WTC11 (cell line): ENCODE measurements at regions not wholly inside any gene's neighbourhood (a gene's known extent, or its start where the extent isn't known, plus 50 kb on each side); places are given as distances from the start of the nearest gene placed in this dataset.

Experiments
- ATAC-seq: fragments of 200-7000 bp; cut with Tn5 transposase; 2 replicates; pipeline ENCODE4 v1.10.0; 2021; ENCODE audit warnings: mild to moderate bottlenecking, moderate library complexity
- CTCF ChIA-PET: fragments of 300-600 bp; sonication (Branson Sonifier 250); formaldehyde crosslinking; loops from one replicate; lab custom pipeline; 2021; ENCODE audit warnings: antibody characterized with exemption; lab: Charles Lee
- POLR2A ChIA-PET: fragments of 350-600 bp; sonication (Branson Sonifier 250); formaldehyde crosslinking; loops from one replicate; lab custom pipeline; 2021; ENCODE audit warnings: antibody characterized with exemption; lab: Charles Lee
- DNase-seq: peaks from one replicate; pipeline ENCODE4 v3.0.0; 2021; ENCODE audit warnings: low spot score
- H3K27ac Mint-ChIP-seq: 2 replicates; pipeline ENCODE4 v1.8.0; 2021; ENCODE audit warnings: mixed read lengths
- H3K27me3 Mint-ChIP-seq: 2 replicates; pipeline ENCODE4 v1.8.0; 2021; ENCODE audit warnings: low read depth, mild to moderate bottlenecking, moderate library complexity, mixed read lengths
- H3K36me3 Mint-ChIP-seq: 2 replicates; pipeline ENCODE4 v1.8.0; 2021; ENCODE audit warnings: mixed read lengths
- H3K4me1 Mint-ChIP-seq: 2 replicates; pipeline ENCODE4 v1.8.0; 2022; ENCODE audit warnings: mixed read lengths
- H3K4me3 Mint-ChIP-seq: 2 replicates; pipeline ENCODE4 v1.8.0; 2021; ENCODE audit warnings: mild to moderate bottlenecking, moderate library complexity, mixed read lengths
- H3K9me3 Mint-ChIP-seq: 2 replicates; pipeline ENCODE4 v1.8.0; 2021; ENCODE audit warnings: mixed read lengths
- AR ChIP-seq: fragments of 250-450 bp; sonication (Bioruptor Pico); IDR thresholded peaks from 2 replicates; pipeline ENCODE4 v1.9.0; 2021; ENCODE audit warnings: mild to moderate bottlenecking
- ATF6 ChIP-seq: sonication (generic); formaldehyde crosslinking; IDR thresholded peaks from 2 replicates; pipeline ENCODE4 v1.8.1; 2023; ENCODE audit warnings: mild to moderate bottlenecking, missing genetic modification reagents
- CREM ChIP-seq: sonication (generic); formaldehyde crosslinking; IDR thresholded peaks from 2 replicates; pipeline ENCODE4 v1.8.1; 2022; ENCODE audit warnings: mild to moderate bottlenecking, missing genetic modification reagents, moderate library complexity
- E2F1 ChIP-seq: sonication (generic); formaldehyde crosslinking; IDR thresholded peaks from 2 replicates; pipeline ENCODE4 v1.8.0; 2022; ENCODE audit warnings: mild to moderate bottlenecking, missing genetic modification reagents
- FOXJ3 ChIP-seq: sonication (generic); formaldehyde crosslinking; IDR thresholded peaks from 2 replicates; pipeline ENCODE4 v1.9.0; 2021; ENCODE audit warnings: missing genetic modification reagents, mild to moderate bottlenecking, borderline replicate concordance
- GABPB1 ChIP-seq: sonication (generic); formaldehyde crosslinking; IDR thresholded peaks from 2 replicates; pipeline ENCODE4 v1.8.1; 2023; ENCODE audit warnings: mild to moderate bottlenecking, missing genetic modification reagents
- GRHL2 ChIP-seq: fragments of 250-450 bp; sonication (Bioruptor Pico); IDR thresholded peaks from 2 replicates; pipeline ENCODE4 v1.8.0; 2022; ENCODE audit warnings: mild to moderate bottlenecking, moderate library complexity; ENCODE audit not compliant: insufficient replicate concordance, severe bottlenecking
- IRF2 ChIP-seq: sonication (generic); formaldehyde crosslinking; IDR thresholded peaks from 2 replicates; pipeline ENCODE4 v1.8.0; 2022; ENCODE audit warnings: low read depth, missing genetic modification reagents, borderline replicate concordance
- JUN ChIP-seq: sonication (generic); formaldehyde crosslinking; IDR thresholded peaks from 2 replicates; pipeline ENCODE4 v1.8.0; 2023; ENCODE audit warnings: mild to moderate bottlenecking, missing genetic modification reagents
- MLX ChIP-seq: sonication (generic); formaldehyde crosslinking; IDR thresholded peaks from 2 replicates; pipeline ENCODE4 v1.8.1; 2023; ENCODE audit warnings: mild to moderate bottlenecking, missing genetic modification reagents, moderate library complexity
- NFATC4 ChIP-seq: fragments of 250-450 bp; sonication (Bioruptor Pico); IDR thresholded peaks from 2 replicates; pipeline ENCODE4 v1.9.0; 2021; ENCODE audit warnings: mild to moderate bottlenecking
- RORB ChIP-seq: fragments of 250-450 bp; sonication (Bioruptor Pico); IDR thresholded peaks from 2 replicates; pipeline ENCODE4 v1.9.0; 2021; ENCODE audit warnings: mild to moderate bottlenecking
- SP1 ChIP-seq: sonication (generic); formaldehyde crosslinking; conservative IDR thresholded peaks from 2 replicates; pipeline ENCODE4 v1.8.1; 2022; ENCODE audit warnings: missing genetic modification reagents
- ZMAT4 ChIP-seq: fragments of 250-450 bp; sonication (Bioruptor Pico); IDR thresholded peaks from 2 replicates; pipeline ENCODE4 v1.9.0; 2021; ENCODE audit warnings: mild to moderate bottlenecking
- ZNF138 ChIP-seq: sonication (generic); formaldehyde crosslinking; conservative IDR thresholded peaks from 2 replicates; pipeline ENCODE4 v1.8.1; 2022; ENCODE audit warnings: mild to moderate bottlenecking, moderate library complexity, missing genetic modification reagents
- ZNF317 ChIP-seq: sonication (generic); formaldehyde crosslinking; IDR thresholded peaks from 2 replicates; pipeline ENCODE4 v1.8.1; 2023; ENCODE audit warnings: low read depth, mild to moderate bottlenecking, moderate library complexity, missing genetic modification reagents, borderline replicate concordance
- ZNF416 ChIP-seq: fragments of 250-450 bp; sonication (Bioruptor Pico); IDR thresholded peaks from 2 replicates; pipeline ENCODE4 v1.9.0; 2021; ENCODE audit warnings: mild to moderate bottlenecking, inconsistent platforms
- ZNF532 ChIP-seq: fragments of 250-450 bp; sonication (Bioruptor Pico); IDR thresholded peaks from 2 replicates; pipeline ENCODE4 v1.9.0; 2021; ENCODE audit warnings: mild to moderate bottlenecking, borderline replicate concordance
- TF ChIP-seq, protein P1 (sequence below): sonication (generic); formaldehyde crosslinking; IDR thresholded peaks from 2 replicates; pipeline ENCODE4 v1.8.0; 2022; ENCODE audit warnings: missing genetic modification reagents
- TF ChIP-seq, protein P2 (sequence below): sonication (generic); formaldehyde crosslinking; IDR thresholded peaks from 2 replicates; pipeline ENCODE4 v1.8.1; 2023; ENCODE audit warnings: mild to moderate bottlenecking, missing genetic modification reagents, moderate library complexity

GRCh38 chr2:114024326-114024725 is 134.4 kb downstream of the ACTR3 start:
- ATAC-seq, result no peak
- no peak for DNase-seq
- no peaks in the 10 kb centered on the region for H3K4me1 Mint-ChIP-seq
- H3K9me3 Mint-ChIP-seq, result peaks cover 34% of the 10 kb centered on the region
- H3K4me3 Mint-ChIP-seq, result no peak overlapping the region
- CTCF ChIA-PET, result no interaction called here
- TF ChIP-seq ZNF317 (CRISPR knock-in tag) (no peak), E2F1 (CRISPR knock-in tag) (no peak), GRHL2 (CRISPR knock-in tag) (no peak), ZNF532 (CRISPR knock-in tag) (no peak), FOXJ3 (CRISPR knock-in tag) (no peak), ZNF416 (CRISPR knock-in tag) (no peak), CREM (CRISPR knock-in tag) (no peak), SP1 (CRISPR knock-in tag) (no peak), NFATC4 (CRISPR knock-in tag) (no peak), JUN (CRISPR knock-in tag) (no peak), GABPB1 (CRISPR knock-in tag) (no peak)
- POLR2A ChIA-PET, result no interaction called here
- no peaks in the 10 kb centered on the region for H3K27me3 Mint-ChIP-seq
- no peak overlapping the region for H3K27ac Mint-ChIP-seq
- peaks cover 18% of the 10 kb centered on the region for H3K36me3 Mint-ChIP-seq

DNA sequence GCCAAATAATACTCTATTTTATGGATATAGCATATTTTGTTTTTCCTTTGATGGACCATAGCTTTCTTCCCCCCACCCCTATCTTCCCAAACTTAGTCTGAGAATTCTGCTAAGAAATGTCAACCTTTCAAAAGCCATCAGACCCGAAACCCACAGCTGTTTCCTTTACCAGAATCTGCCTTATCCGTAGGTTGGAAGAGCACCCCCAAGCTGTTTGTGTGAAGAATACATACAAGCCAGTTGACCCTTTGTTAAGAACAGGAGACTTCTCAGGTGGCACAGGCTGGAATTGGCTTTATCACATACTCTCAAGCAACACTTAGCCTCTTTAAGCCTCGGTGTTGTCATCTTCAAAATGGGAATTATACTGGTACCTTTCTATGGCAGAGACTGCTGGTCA is 135.1 kb downstream of the ACTR3 start:
- no peak for ATAC-seq
- ChIA-PET CTCF (no interaction called here), POLR2A (no interaction called here)
- H3K4me1 Mint-ChIP-seq, result no peaks in the 10 kb centered on the region
- no peak overlapping the region for H3K4me3 Mint-ChIP-seq
- peaks cover 18% of the 10 kb centered on the region for H3K36me3 Mint-ChIP-seq
- H3K27me3 Mint-ChIP-seq, result no peaks in the 10 kb centered on the region
- peaks cover 34% of the 10 kb centered on the region for H3K9me3 Mint-ChIP-seq
- H3K27ac Mint-ChIP-seq, result no peak overlapping the region
- DNase-seq, result no peak
- TF ChIP-seq IRF2 (CRISPR knock-in tag) (no peak), ZNF138 (CRISPR knock-in tag) (no peak), RORB (no peak), MLX (no peak), SP1 (CRISPR knock-in tag) (no peak), ZNF416 (CRISPR knock-in tag) (no peak), ATF6 (CRISPR knock-in tag) (no peak), ZMAT4 (CRISPR knock-in tag) (no peak), AR (CRISPR knock-in tag) (no peak)
- TF ChIP-seq, protein P1, sequence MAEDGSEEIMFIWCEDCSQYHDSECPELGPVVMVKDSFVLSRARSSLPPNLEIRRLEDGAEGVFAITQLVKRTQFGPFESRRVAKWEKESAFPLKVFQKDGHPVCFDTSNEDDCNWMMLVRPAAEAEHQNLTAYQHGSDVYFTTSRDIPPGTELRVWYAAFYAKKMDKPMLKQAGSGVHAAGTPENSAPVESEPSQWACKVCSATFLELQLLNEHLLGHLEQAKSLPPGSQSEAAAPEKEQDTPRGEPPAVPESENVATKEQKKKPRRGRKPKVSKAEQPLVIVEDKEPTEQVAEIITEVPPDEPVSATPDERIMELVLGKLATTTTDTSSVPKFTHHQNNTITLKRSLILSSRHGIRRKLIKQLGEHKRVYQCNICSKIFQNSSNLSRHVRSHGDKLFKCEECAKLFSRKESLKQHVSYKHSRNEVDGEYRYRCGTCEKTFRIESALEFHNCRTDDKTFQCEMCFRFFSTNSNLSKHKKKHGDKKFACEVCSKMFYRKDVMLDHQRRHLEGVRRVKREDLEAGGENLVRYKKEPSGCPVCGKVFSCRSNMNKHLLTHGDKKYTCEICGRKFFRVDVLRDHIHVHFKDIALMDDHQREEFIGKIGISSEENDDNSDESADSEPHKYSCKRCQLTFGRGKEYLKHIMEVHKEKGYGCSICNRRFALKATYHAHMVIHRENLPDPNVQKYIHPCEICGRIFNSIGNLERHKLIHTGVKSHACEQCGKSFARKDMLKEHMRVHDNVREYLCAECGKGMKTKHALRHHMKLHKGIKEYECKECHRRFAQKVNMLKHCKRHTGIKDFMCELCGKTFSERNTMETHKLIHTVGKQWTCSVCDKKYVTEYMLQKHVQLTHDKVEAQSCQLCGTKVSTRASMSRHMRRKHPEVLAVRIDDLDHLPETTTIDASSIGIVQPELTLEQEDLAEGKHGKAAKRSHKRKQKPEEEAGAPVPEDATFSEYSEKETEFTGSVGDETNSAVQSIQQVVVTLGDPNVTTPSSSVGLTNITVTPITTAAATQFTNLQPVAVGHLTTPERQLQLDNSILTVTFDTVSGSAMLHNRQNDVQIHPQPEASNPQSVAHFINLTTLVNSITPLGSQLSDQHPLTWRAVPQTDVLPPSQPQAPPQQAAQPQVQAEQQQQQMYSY (CRISPR knock-in tag), result no peak
- TF ChIP-seq, protein P2, sequence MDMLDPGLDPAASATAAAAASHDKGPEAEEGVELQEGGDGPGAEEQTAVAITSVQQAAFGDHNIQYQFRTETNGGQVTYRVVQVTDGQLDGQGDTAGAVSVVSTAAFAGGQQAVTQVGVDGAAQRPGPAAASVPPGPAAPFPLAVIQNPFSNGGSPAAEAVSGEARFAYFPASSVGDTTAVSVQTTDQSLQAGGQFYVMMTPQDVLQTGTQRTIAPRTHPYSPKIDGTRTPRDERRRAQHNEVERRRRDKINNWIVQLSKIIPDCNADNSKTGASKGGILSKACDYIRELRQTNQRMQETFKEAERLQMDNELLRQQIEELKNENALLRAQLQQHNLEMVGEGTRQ (CRISPR knock-in tag), result no peak
